Endothelial cell of umbilical vein (primary cell): ENCODE measurements at regions not wholly inside any gene's neighbourhood (a gene's known extent, or its start where the extent isn't known, plus 50 kb on each side); places are given as distances from the start of the nearest gene placed in this dataset.

Source experiments
- BruUV-seq: library from RNA; stranded (reverse); fragments of 400-500 nt; replicated peaks from 2 replicates; lab custom pipeline; 2021; lab: Mats Ljungman, UMichigan
- CTCF ChIA-PET: fragments of 300-600, 350-600 bp; sonication (Branson Sonifier 250); formaldehyde crosslinking; loops from one replicate; lab custom pipeline; 2021; ENCODE audit warnings: antibody characterized with exemption, inconsistent platforms; lab: Charles Lee
- POLR2A ChIA-PET: fragments of 300-600, 350-600 bp; sonication (Branson Sonifier 250); formaldehyde crosslinking; loops from one replicate; lab custom pipeline; 2021; ENCODE audit warnings: antibody characterized with exemption, inconsistent platforms; lab: Charles Lee
- DNase-seq: peaks from one replicate; pipeline ENCODE4 v3.0.0-alpha.2; 2011; ENCODE audit warnings: low read depth, low spot score
- FAIRE-seq: peaks from 2 replicates; lab custom pipeline; 2011; peaks lifted over from hg19 to GRCh38; lab: Jason Lieb, UNC
- H2AFZ ChIP-seq: 2 replicates; pipeline ENCODE4 v1.6.0; 2012; ENCODE audit warnings: low read depth, low read length, control low read depth, inconsistent platforms
- H3K27ac ChIP-seq: 2 replicates; pipeline ENCODE4 v1.5.1; 2011; ENCODE audit warnings: low read depth, mild to moderate bottlenecking, control low read depth, low read length, moderate library complexity; ENCODE audit not compliant: insufficient read depth
- H3K27me3 ChIP-seq, 2 experiments: 2 replicates each; pipeline versions ENCODE4 v1.6.0 to v1.6.1; 2011; ENCODE audit warnings: low read length in 2 of 2, mixed read lengths in 1 of 2; ENCODE audit not compliant: control insufficient read depth in 2 of 2, insufficient read depth in 2 of 2
- H3K36me3 ChIP-seq, 2 experiments: 2 replicates in 1 of 2; 3 replicates in 1 of 2; pipeline ENCODE4 v1.5.1; 2011; ENCODE audit warnings: low read length in 2 of 2, mild to moderate bottlenecking in 1 of 2, moderate library complexity in 1 of 2; ENCODE audit not compliant: control insufficient read depth in 2 of 2, insufficient read depth in 2 of 2; ENCODE audit errors: extremely low read depth in 1 of 2
- H3K4me1 ChIP-seq: 3 replicates; pipeline ENCODE4 v1.5.1; 2011; ENCODE audit warnings: mild to moderate bottlenecking, low read length; ENCODE audit not compliant: control insufficient read depth, insufficient read depth; ENCODE audit errors: extremely low read depth
- H3K4me2 ChIP-seq: 2 replicates; pipeline ENCODE4 v1.6.1; 2011; ENCODE audit warnings: low read length, control low read depth, mixed read lengths; ENCODE audit not compliant: insufficient read depth
- H3K4me3 ChIP-seq, 3 experiments: fragments of 200-600 bp in 1 of 3; sonication (generic), shearing (Covaris generic) in 1 of 3; replicated peaks in 1 of 3; 2 replicates each; pipeline ENCODE4 v1.5.1; 2011 to 2016; ENCODE audit warnings: control low read depth in 3 of 3, low read length in 3 of 3, mild to moderate bottlenecking in 2 of 3, inconsistent platforms in 1 of 3, low read depth in 1 of 3, moderate library complexity in 1 of 3; ENCODE audit not compliant: insufficient read depth in 1 of 3
- H3K79me2 ChIP-seq: 2 replicates; pipeline ENCODE4 v1.6.0; 2012; ENCODE audit warnings: low read length, inconsistent platforms; ENCODE audit not compliant: control insufficient read depth, insufficient read depth
- H3K9ac ChIP-seq: replicated peaks from 2 replicates; pipeline ENCODE3; 2011; ENCODE audit warnings: low read length, control low read depth; ENCODE audit not compliant: insufficient read depth; ENCODE audit errors: extremely low read depth
- H3K9me1 ChIP-seq: replicated peaks from 3 replicates; pipeline ENCODE4 v1.6.0; 2011; ENCODE audit warnings: mild to moderate bottlenecking, low read length; ENCODE audit not compliant: control insufficient read depth, insufficient read depth; ENCODE audit errors: extremely low read depth
- H3K9me3 ChIP-seq: replicated peaks from 2 replicates; pipeline ENCODE4 v1.5.1; 2012; ENCODE audit warnings: low read length, inconsistent platforms; ENCODE audit not compliant: control insufficient read depth, insufficient read depth
- H4K20me1 ChIP-seq: replicated peaks from 2 replicates; pipeline ENCODE3; 2011; ENCODE audit warnings: mild to moderate bottlenecking, low read length; ENCODE audit not compliant: control insufficient read depth, insufficient read depth; ENCODE audit errors: extremely low read depth
- FOS ChIP-seq: IDR thresholded peaks from 2 replicates; pipeline ENCODE4 v1.6.1; 2011; ENCODE audit warnings: mild to moderate bottlenecking, low read length, moderate library complexity, borderline replicate concordance; ENCODE audit not compliant: insufficient read depth
- GATA2 ChIP-seq: IDR thresholded peaks from 2 replicates; pipeline ENCODE4 v1.7.0; 2011; ENCODE audit warnings: low read depth, mild to moderate bottlenecking, moderate library complexity, mixed read lengths, low read length; ENCODE audit not compliant: insufficient read length, insufficient read depth
- JUN ChIP-seq: IDR thresholded peaks from 2 replicates; pipeline ENCODE4 v1.6.1; 2011; ENCODE audit warnings: borderline replicate concordance, low read depth; ENCODE audit not compliant: insufficient read length, insufficient read depth
- MYC ChIP-seq: IDR thresholded peaks from one replicate; pipeline ENCODE4 v1.6.1; 2011; ENCODE audit warnings: mild to moderate bottlenecking, low read depth, low read length
- dilution Hi-C: fragments of 300-500 bp; cut with MboI; formaldehyde crosslinking; loops from one replicate; pipeline ENCODE4 v1.15.0; 2019; ENCODE audit warnings: low sequenced_read_pairs; ENCODE audit not compliant: extremely low pct_ligation_motif_present
- intact Hi-C: fragments of 100-400 bp; cut with micrococcal nuclease; formaldehyde crosslinking; loops from one replicate; pipeline ENCODE4 v1.10.0; 2022
- TF ChIP-seq, protein P1 (sequence below), 2 donors: IDR thresholded peaks; 1 replicate in 1 of 2; 2 replicates in 1 of 2; pipeline ENCODE4 v1.5.1; 2011; ENCODE audit warnings: low read length in 2 of 2, mild to moderate bottlenecking in 2 of 2, moderate library complexity in 2 of 2, control low read depth in 1 of 2, inconsistent platforms in 1 of 2, low read depth in 1 of 2; ENCODE audit not compliant: insufficient read depth in 1 of 2; ENCODE audit errors: extremely low read depth in 1 of 2
- TF ChIP-seq, protein P2 (sequence below): IDR thresholded peaks from 2 replicates; pipeline ENCODE4 v1.6.1; 2011; ENCODE audit not compliant: insufficient read depth, insufficient read length

DNA sequence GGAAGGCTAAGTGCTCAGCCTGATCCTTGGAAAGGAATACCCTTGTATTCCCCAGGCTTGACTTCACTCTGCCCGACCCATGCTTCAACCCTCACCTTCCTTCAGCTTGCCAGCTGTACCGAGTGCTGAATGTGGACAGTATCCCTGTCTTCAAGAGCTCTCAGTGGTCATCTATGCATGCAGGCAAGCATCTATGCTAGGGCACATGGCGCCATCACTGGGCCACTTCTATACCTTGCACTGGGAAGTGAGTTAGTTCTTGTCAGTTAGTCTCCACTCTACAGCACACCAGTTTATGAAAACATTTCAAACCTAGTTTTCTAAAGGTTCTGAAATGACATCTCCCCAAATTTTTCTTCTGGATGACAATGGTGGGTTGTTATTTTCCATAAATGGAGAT is 82.0 kb upstream of the MYRIP start:
- no peaks in the 10 kb centered on the region for H3K9me1 ChIP-seq
- H3K4me1 ChIP-seq, result no peaks in the 10 kb centered on the region
- H2AFZ ChIP-seq, result no peak overlapping the region
- H3K4me2 ChIP-seq, result no peak overlapping the region
- FAIRE-seq, result no peak
- H3K27ac ChIP-seq, result no peak overlapping the region
- dilution Hi-C loops, result no loop called here
- ChIA-PET POLR2A (no interaction called here), CTCF (interaction anchor here (1.6 to 4.9 kb wide), 3 partner anchors 186 to 451 kb away, joined by 3 to 113 read pairs (median 7); no protein-coding TSS in a partner anchor)
- H3K27me3 ChIP-seq, result no peaks in the 10 kb centered on the region
- no peak overlapping the region for H3K4me3 ChIP-seq
- H4K20me1 ChIP-seq, result no peaks in the 10 kb centered on the region
- DNase-seq, result no peak
- intact Hi-C loops, result no loop called here
- no peaks in the 10 kb centered on the region for H3K36me3 ChIP-seq
- H3K9ac ChIP-seq, result no peak overlapping the region
- H3K79me2 ChIP-seq, result no peaks in the 10 kb centered on the region
- TF ChIP-seq JUN, result no peak
- no peak for TF ChIP-seq GATA2
- TF ChIP-seq, protein P1, sequence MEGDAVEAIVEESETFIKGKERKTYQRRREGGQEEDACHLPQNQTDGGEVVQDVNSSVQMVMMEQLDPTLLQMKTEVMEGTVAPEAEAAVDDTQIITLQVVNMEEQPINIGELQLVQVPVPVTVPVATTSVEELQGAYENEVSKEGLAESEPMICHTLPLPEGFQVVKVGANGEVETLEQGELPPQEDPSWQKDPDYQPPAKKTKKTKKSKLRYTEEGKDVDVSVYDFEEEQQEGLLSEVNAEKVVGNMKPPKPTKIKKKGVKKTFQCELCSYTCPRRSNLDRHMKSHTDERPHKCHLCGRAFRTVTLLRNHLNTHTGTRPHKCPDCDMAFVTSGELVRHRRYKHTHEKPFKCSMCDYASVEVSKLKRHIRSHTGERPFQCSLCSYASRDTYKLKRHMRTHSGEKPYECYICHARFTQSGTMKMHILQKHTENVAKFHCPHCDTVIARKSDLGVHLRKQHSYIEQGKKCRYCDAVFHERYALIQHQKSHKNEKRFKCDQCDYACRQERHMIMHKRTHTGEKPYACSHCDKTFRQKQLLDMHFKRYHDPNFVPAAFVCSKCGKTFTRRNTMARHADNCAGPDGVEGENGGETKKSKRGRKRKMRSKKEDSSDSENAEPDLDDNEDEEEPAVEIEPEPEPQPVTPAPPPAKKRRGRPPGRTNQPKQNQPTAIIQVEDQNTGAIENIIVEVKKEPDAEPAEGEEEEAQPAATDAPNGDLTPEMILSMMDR (IDR thresholded peaks at IDR 0.05; ENCODE audit: extremely low read depth in 1 of 2, insufficient read depth in 1 of 2, low read depth in 1 of 2, low read length in 2 of 2), result no peak
- TF ChIP-seq, protein P2, sequence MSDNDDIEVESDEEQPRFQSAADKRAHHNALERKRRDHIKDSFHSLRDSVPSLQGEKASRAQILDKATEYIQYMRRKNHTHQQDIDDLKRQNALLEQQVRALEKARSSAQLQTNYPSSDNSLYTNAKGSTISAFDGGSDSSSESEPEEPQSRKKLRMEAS, result no peak
- no peak for TF ChIP-seq MYC
- no peak for TF ChIP-seq FOS
- no TSS peak for BruUV-seq
- H3K9me3 ChIP-seq, result no peaks in the 10 kb centered on the region
